Testis (tissue), 2 donors: ENCODE measurements at regions not wholly inside any gene's neighbourhood (a gene's known extent, or its start where the extent isn't known, plus 50 kb on each side); places are given as distances from the start of the nearest gene placed in this dataset.

Experiments
- POLR2A ChIP-seq: fragments of 450-650 bp; IDR thresholded peaks from one replicate; pipeline ENCODE4 v1.6.1; 2017; ENCODE audit warnings: antibody characterized with exemption, mild to moderate bottlenecking, moderate library complexity
- TF ChIP-seq, protein P1 (sequence below), 3 experiments: fragments of 450-650 bp in 2 of 3; fragments of 200-600 bp in 1 of 3; sonication (generic) in 1 of 3; IDR thresholded peaks; one replicate each; pipeline ENCODE4 v1.5.1; 2016 to 2019; ENCODE audit warnings: antibody characterized with exemption in 3 of 3, mild to moderate bottlenecking in 2 of 3, moderate library complexity in 1 of 3

DNA sequence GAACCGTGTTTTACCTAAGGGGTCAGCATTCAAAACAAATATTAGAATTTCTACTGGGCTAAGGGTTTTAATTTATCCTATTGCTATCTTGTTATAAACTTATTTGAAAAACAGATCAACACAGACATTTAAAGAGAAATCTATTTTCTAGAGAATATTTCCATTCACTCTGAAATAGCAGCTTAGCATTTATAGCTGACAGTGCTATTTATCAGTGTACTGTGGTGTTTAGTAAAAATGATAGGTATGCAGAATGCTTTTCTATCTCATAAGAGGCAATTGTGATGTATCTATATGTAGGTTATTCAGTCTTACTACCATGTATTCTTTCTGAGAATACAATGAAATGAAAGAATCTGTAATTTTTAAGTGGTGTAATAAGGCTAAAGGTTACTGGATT, 1077.4 kb downstream of the REEP3 start:
- TF ChIP-seq POLR2A: no peak
- TF ChIP-seq, protein P1, sequence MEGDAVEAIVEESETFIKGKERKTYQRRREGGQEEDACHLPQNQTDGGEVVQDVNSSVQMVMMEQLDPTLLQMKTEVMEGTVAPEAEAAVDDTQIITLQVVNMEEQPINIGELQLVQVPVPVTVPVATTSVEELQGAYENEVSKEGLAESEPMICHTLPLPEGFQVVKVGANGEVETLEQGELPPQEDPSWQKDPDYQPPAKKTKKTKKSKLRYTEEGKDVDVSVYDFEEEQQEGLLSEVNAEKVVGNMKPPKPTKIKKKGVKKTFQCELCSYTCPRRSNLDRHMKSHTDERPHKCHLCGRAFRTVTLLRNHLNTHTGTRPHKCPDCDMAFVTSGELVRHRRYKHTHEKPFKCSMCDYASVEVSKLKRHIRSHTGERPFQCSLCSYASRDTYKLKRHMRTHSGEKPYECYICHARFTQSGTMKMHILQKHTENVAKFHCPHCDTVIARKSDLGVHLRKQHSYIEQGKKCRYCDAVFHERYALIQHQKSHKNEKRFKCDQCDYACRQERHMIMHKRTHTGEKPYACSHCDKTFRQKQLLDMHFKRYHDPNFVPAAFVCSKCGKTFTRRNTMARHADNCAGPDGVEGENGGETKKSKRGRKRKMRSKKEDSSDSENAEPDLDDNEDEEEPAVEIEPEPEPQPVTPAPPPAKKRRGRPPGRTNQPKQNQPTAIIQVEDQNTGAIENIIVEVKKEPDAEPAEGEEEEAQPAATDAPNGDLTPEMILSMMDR (IDR thresholded peaks at IDR 0.05): no peak
